ENCODE measurements at regions not wholly inside any gene's neighbourhood (a gene's known extent, or its start where the extent isn't known, plus 50 kb on each side); places are given as distances from the start of the nearest gene placed in this dataset.

DNA sequence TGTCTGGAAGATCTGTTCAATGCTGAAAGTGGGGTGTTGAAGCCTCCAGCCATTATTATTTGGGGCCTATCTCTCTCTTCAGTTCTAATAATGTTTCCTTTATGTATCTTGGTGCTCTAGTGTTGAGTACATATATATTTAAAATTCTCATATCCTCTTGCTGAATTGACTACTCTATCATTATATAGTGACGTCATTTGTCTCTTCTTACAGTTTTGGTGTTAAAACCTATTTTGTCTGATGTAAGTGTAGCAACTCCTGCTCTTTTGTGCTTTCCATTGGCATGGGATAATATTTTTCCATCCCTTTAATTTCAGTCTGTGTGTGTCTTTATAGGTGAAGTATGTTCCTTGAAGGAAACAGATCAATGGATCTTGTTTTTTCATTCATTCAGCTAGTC, 446.0 kb downstream of the FAM47A start:
- no peaks in the 10 kb centered on the region for H3K4me1 Mint-ChIP-seq (ENCODE audit: low read depth)
- CTCF ChIA-PET = no interaction called here
- no peak overlapping the region for H3K27ac Mint-ChIP-seq
- DNase-seq = no peak
- no peak overlapping the region for H3K4me3 Mint-ChIP-seq
- no peaks in the 10 kb centered on the region for H3K36me3 Mint-ChIP-seq (ENCODE audit: low read depth)
- intact Hi-C loops (cut with micrococcal nuclease) = no loop called here
- no peaks in the 10 kb centered on the region for H3K27me3 Mint-ChIP-seq (ENCODE audit: low read depth)
- H3K9me3 Mint-ChIP-seq = no peaks in the 10 kb centered on the region

All from activated naive CD4-positive, alpha-beta T cell treated with anti-CD3 and anti-CD28 coated beads for 36 hours (primary cell).